GM12878 (cell line): ENCODE measurements at regions not wholly inside any gene's neighbourhood (a gene's known extent, or its start where the extent isn't known, plus 50 kb on each side); places are given as distances from the start of the nearest gene placed in this dataset.

Experiments used
- ATAC-seq: fragments of 200-7000 bp; cut with Tn5 transposase; 3 replicates; pipeline ENCODE4 v1.9.1; 2020; ENCODE audit warnings: mild to moderate bottlenecking, moderate library complexity
- BruUV-seq: library from RNA; stranded (reverse); fragments of 400-500 nt; replicated peaks from 2 replicates; lab custom pipeline; 2021; lab: Mats Ljungman, UMichigan
- CTCF ChIA-PET: fragments of 300-600 bp; sonication (Branson Sonifier 250); formaldehyde crosslinking; extraction: SDS; loops from one replicate; lab custom pipeline; 2021; ENCODE audit warnings: inconsistent platforms; lab: Yijun Ruan, JAX
- POLR2A ChIA-PET: fragments of 350-600 bp; formaldehyde crosslinking; extraction: SDS; loops from one replicate; lab custom pipeline; 2021; ENCODE audit warnings: inconsistent platforms; lab: Charles Lee
- RAD21 ChIA-PET: fragments of 300-600 bp; sonication (Branson Sonifier 250); formaldehyde crosslinking; loops from one replicate; lab custom pipeline; 2023; ENCODE audit warnings: antibody characterized with exemption; ENCODE audit not compliant: unreplicated experiment; lab: Charles Lee
- SMC1A ChIA-PET: fragments of 300-600 bp; sonication (Branson Sonifier 250); formaldehyde crosslinking; loops from one replicate; lab custom pipeline; 2023; ENCODE audit not compliant: unreplicated experiment, uncharacterized antibody; lab: Charles Lee
- DNase-seq: peaks from one replicate; pipeline ENCODE4 v3.0.0-alpha.2; 2011; ENCODE audit warnings: low read depth, low spot score
- FAIRE-seq: peaks from 3 replicates; lab custom pipeline; 2011; peaks lifted over from hg19 to GRCh38; lab: Jason Lieb, UNC
- H2AFZ ChIP-seq: 2 replicates; pipeline ENCODE4 v1.6.0; 2011; ENCODE audit warnings: low read depth, low read length, control low read depth; ENCODE audit not compliant: control insufficient read depth
- H3K27ac ChIP-seq: 2 replicates; pipeline ENCODE4 v1.5.1; 2011; ENCODE audit warnings: control low read depth; ENCODE audit not compliant: control insufficient read depth, insufficient read depth
- H3K27me3 ChIP-seq, 2 experiments: replicated peaks in 1 of 2; 2 replicates each; pipeline versions ENCODE4 v1.6.0 to v1.6.1; 2011; ENCODE audit warnings: low read length in 1 of 2; ENCODE audit not compliant: control insufficient read depth in 2 of 2, insufficient read depth in 2 of 2
- H3K36me3 ChIP-seq, 2 experiments: 2 replicates each; pipeline ENCODE4 v1.5.1; 2011; ENCODE audit warnings: low read length in 1 of 2; ENCODE audit not compliant: control insufficient read depth in 2 of 2, insufficient read depth in 2 of 2
- H3K4me1 ChIP-seq: 2 replicates; pipeline ENCODE4 v1.6.1; 2011; ENCODE audit warnings: mild to moderate bottlenecking, low read length, moderate library complexity, mixed read lengths; ENCODE audit not compliant: control insufficient read depth, insufficient read depth
- H3K4me2 ChIP-seq: 2 replicates; pipeline ENCODE4 v1.6.0; 2011; ENCODE audit warnings: control low read depth; ENCODE audit not compliant: control insufficient read depth, insufficient read depth
- H3K4me3 ChIP-seq: fragments of 200-600 bp; sonication (generic); 2 replicates; pipeline ENCODE4 v1.5.1; 2016
- H3K79me2 ChIP-seq: 2 replicates; pipeline ENCODE4 v1.6.0; 2011; ENCODE audit warnings: low read length; ENCODE audit not compliant: control insufficient read depth, insufficient read depth
- H3K9ac ChIP-seq: 2 replicates; pipeline ENCODE4 v1.8.0; 2011; ENCODE audit warnings: low read length, control low read depth, mixed read lengths; ENCODE audit not compliant: control insufficient read depth, insufficient read depth
- H3K9me3 ChIP-seq: replicated peaks from 3 replicates; pipeline ENCODE4 v1.5.1; 2011; ENCODE audit warnings: mild to moderate bottlenecking, low read length; ENCODE audit not compliant: control insufficient read depth, insufficient read depth
- H4K20me1 ChIP-seq: 2 replicates; pipeline ENCODE4 v1.6.0; 2011; ENCODE audit not compliant: control insufficient read depth, insufficient read depth
- BRCA1 ChIP-seq: IDR thresholded peaks from 2 replicates; pipeline ENCODE4 v1.6.1; 2011; ENCODE audit warnings: low read depth, low read length, improper control_type of control experiment
- CREB1 ChIP-seq: IDR thresholded peaks from 2 replicates; pipeline ENCODE4 v1.6.1; 2012; ENCODE audit warnings: low read depth, mild to moderate bottlenecking, inconsistent platforms
- SIX5 ChIP-seq: IDR thresholded peaks from 2 replicates; pipeline ENCODE4 v1.6.1; 2011; ENCODE audit warnings: mild to moderate bottlenecking, low read depth, low read length, moderate library complexity; ENCODE audit not compliant: severe bottlenecking
- SRF ChIP-seq, 2 experiments: IDR thresholded peaks; 2 replicates each; pipeline ENCODE4 v1.6.1; 2011; ENCODE audit warnings: low read depth in 2 of 2, low read length in 2 of 2, mild to moderate bottlenecking in 1 of 2, moderate library complexity in 1 of 2
- SUPT20H ChIP-seq: IDR thresholded peaks from 2 replicates; pipeline ENCODE4 v1.6.1; 2011; ENCODE audit warnings: low read depth, mild to moderate bottlenecking, low read length, moderate library complexity, borderline replicate concordance; ENCODE audit not compliant: control insufficient read depth
- WGBS: methylation state at CpG from one replicate; pipeline ENCODE4 v1.1.6; 2016; ENCODE audit warnings: low lambda C conversion rate; ENCODE audit not compliant: insufficient replicate concordance, insufficient coverage; ENCODE audit errors: missing lambda C conversion rate; 5-methylcytosine and 5-hydroxymethylcytosine counted together
- in situ Hi-C: fragments of 300-500 bp; cut with MboI; formaldehyde crosslinking; loops from 9 replicates; pipeline ENCODE4 v1.14.3; 2018; ENCODE audit warnings: mixed read lengths
- intact Hi-C: fragments of 100-400 bp; cut with micrococcal nuclease; formaldehyde crosslinking; loops from one replicate; pipeline ENCODE4 v1.14.2; 2022; ENCODE audit not compliant: unreplicated experiment
- TF ChIP-seq, protein P1 (sequence below): IDR thresholded peaks from 2 replicates; pipeline ENCODE4 v1.6.1; 2011; ENCODE audit warnings: low read depth, mild to moderate bottlenecking, low read length, moderate library complexity, borderline replicate concordance; ENCODE audit errors: extremely low read depth
- TF ChIP-seq, protein P2 (sequence below): IDR thresholded peaks from 2 replicates; pipeline ENCODE4 v1.6.1; 2011; ENCODE audit warnings: borderline replicate concordance, low read depth, mild to moderate bottlenecking, moderate library complexity, low read length; ENCODE audit not compliant: insufficient read depth, poor library complexity, severe bottlenecking

DNA sequence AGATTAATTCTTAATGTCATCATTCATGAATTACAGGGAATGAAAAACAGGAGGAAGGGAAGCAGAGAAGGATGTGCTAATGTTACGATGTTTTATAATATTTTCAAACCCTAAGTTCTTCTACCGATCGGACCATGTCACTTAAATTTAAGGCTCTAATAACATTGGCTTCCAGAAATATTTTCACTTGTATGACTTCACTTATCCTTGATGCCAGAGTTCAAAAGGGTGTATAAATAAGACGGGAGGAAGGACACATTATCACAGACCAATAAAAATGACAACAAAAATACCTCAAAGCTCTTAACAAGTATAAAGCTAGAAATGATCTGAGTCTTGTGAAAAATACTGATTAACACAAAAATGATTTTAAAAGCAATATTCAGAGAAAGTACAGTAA lies 370.4 kb upstream of the CITED2 start:
- 81% methylated on average over 4 of the region's 4 CpGs for WGBS
- no peak overlapping the region for H3K4me3 ChIP-seq
- TF ChIP-seq SIX5 (no peak), SUPT20H (no peak), SRF (IDR thresholded peaks at IDR 0.05; ENCODE audit: low read depth in 2 of 2, low read length in 2 of 2) (no peak), BRCA1 (no peak), CREB1 (no peak)
- TF ChIP-seq, protein P1, sequence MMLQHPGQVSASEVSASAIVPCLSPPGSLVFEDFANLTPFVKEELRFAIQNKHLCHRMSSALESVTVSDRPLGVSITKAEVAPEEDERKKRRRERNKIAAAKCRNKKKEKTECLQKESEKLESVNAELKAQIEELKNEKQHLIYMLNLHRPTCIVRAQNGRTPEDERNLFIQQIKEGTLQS = no peak
- TF ChIP-seq, protein P2, sequence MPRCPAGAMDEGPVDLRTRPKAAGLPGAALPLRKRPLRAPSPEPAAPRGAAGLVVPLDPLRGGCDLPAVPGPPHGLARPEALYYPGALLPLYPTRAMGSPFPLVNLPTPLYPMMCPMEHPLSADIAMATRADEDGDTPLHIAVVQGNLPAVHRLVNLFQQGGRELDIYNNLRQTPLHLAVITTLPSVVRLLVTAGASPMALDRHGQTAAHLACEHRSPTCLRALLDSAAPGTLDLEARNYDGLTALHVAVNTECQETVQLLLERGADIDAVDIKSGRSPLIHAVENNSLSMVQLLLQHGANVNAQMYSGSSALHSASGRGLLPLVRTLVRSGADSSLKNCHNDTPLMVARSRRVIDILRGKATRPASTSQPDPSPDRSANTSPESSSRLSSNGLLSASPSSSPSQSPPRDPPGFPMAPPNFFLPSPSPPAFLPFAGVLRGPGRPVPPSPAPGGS = no peak
- H3K79me2 ChIP-seq = no peaks in the 10 kb centered on the region
- H3K9ac ChIP-seq = no peak overlapping the region
- RAD21 ChIA-PET = no interaction called here
- no peak overlapping the region for H2AFZ ChIP-seq
- in situ Hi-C loops = no loop called here
- no peaks in the 10 kb centered on the region for H4K20me1 ChIP-seq
- POLR2A ChIA-PET = no interaction called here
- no peaks in the 10 kb centered on the region for H3K4me1 ChIP-seq
- no peak overlapping the region for H3K4me2 ChIP-seq
- intact Hi-C loops = no loop called here
- no peaks in the 10 kb centered on the region for H3K36me3 ChIP-seq
- DNase-seq (no peak), ATAC-seq (no peak), FAIRE-seq (no peak)
- no peaks in the 10 kb centered on the region for H3K9me3 ChIP-seq
- no TSS peak for BruUV-seq
- CTCF ChIA-PET = no interaction called here
- SMC1A ChIA-PET = interaction anchor here (1.0 kb wide), 1 partner anchor 18 kb away, joined by 3 read pairs; no protein-coding TSS in a partner anchor
- H3K27ac ChIP-seq = no peak overlapping the region
- no peaks in the 10 kb centered on the region for H3K27me3 ChIP-seq
